Renal cortical epithelial cell (primary cell): ENCODE measurements at regions not wholly inside any gene's neighbourhood (a gene's known extent, or its start where the extent isn't known, plus 50 kb on each side); places are given as distances from the start of the nearest gene placed in this dataset.

Experiments
- DNase-seq: peaks from one replicate; pipeline ENCODE4 v3.0.0-alpha.2; 2011; ENCODE audit warnings: low read depth

DNA sequence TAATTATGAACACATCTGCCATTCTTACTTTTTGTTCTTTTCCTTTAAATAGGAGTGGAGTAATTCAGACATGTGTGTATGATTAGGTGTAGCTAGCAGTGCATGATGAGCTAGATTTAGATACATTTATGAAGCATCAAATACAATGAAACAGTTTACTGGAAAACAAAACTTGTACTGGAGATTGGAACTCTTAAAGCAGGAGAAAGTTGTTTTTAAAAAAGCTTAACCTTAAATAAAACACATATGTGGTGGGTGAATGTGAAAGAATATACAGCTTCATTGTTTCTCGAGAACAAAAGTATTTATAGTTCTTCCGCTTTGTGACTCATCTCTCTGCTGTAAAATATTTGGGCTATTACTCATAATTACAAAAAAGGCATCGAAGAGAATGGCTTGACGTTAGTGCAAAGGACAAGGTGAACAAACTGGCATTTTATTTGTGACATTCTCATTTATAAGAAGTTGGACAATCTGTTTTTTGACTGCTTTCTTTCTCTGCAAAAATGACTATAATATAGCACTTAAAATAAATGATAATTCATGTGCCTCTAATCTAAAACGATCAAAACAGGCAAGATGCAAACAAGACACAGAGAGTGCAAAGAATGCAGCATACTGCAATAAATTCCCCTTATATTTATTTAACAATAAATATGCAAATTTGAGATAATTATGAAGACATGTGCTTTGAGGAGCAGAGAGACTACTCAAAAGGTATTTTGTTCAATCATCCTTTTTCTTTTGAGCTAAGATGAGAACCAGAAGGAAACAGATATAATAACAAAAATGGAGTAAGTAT lies 478.8 kb downstream of the CETN3 start:
- DNase-seq = peak; percentile 74

DNA sequence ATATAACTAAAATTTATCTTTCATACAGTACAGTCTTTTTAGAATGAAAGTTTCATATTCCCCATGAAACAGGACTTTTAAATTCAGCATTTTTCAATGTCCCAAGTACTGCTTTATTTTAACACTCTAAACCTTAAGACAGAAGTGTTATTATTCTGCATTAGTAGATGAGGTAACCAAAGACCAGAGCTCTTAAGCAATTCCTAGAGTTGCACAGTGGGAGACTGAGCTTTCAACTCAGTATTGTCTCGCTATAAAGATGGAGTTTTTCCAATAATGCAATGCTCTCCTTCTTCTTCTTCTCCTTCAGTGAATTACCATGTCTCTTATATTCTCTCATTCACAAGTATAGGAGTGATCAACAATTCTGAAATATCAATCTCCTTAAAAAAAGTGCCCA lies 479.7 kb downstream of the CETN3 start:
- no peak for DNase-seq

DNA sequence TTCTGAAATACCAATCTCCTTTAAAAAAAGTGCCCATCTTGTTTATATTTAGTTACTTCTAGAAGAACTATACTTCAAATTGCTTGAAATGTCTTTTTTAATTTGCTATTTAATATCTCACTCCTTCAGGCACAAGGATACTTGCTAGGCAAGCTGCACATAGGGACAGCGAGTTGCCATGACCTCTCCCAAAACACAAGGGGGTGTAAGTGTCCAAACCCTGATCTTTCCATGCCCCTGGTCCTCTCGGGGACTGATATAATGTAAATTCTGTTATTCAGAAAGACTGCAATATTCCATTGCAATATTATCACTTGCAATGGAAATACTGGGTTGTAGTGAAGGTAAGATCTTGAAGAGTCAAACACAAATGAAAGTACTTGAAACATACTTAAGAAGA lies 480.4 kb downstream of the CETN3 start:
- DNase-seq = no peak

DNA sequence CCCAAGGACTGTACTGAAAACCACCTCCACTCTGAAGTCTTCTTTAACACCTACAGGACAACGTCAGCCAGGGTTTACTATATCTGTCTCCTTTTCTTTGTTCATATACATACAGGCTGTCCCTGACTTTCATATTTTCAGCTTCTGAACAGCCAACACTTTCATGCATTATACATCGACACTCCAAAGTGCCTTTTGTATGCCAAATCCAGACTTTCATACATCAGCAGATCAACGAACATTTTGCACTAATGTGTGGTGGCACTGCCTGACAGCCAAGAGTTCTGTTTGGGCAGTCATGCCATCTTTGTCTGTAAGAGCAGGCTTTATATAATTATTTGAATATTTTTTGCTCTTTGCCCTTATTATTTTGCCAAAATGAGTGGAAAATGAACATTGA lies 487.4 kb downstream of the CETN3 start:
- DNase-seq = no peak

DNA sequence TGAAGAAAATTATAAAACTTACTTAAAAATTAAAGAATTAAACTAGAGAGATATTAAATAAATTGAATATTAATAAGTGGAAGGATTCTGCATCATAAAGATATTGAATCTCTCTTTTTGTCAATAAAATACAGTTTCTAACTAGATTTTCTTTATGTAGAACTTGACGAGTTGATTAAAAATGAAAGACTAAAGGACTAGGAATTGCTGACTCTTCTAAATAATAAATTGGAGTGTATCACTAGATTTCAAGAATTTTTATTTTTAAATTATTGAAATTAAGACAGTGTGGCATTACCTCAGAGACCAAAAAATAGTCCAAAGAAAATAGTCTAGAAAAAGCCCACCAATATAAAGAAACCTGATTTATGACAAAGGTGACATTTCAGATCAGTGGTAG lies 492.4 kb downstream of the CETN3 start:
- DNase-seq = no peak

DNA sequence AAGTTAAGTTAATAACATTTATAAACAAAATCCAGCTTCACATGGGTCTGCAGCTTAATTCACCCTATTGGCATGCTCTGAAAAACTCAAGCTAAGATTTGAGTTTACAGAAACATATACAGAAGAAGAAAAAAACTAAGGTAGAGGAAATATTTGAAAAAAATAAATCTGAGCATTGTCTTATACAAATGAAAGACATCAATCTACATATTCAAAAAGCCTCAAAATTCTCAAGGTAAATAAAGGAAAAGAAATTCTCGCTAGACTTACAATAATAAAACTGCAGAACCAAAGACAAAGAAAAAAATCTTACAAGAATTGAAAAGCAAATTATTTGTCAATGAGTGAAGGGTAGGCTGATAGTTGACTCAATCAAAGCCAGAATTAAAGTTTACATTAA lies 493.4 kb downstream of the CETN3 start:
- DNase-seq = no peak

DNA sequence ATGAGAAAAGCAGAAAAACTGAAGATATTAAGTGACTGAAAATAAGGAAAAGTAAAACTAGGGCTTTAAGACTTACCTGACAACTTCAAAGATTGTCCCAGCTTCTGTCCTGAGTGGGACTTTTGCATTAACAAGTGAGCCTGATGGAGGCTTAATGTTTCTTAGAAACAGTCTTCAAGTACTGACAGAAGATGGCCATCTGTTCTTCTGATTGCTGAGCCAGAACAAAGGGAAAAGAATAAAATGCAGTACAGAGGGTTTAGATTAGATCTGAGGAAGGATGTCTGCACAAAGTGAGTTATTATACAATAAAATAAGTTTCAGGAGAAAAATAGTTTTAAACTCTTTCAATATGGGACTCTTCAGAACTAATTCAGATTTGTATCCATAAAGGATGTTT lies 500.7 kb downstream of the CETN3 start:
- DNase-seq = no peak

DNA sequence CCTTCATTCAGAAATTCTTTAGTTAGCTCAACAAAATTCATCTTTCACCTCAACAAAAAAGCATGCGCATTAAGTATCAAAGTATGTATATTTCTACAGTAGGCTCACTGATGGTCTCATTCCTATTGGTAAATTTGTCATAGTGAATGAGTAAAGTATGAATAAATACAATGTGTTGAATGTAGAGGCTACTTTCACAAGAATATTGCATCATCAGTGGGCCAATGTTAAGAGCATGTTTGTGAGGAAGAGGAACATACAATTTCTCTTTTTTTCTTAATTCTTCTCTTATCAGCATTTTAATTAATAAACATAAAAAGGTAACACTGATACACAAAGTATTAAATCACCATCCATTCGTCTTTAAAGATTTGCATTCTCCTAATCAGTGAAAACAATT lies 505.1 kb downstream of the CETN3 start:
- no peak for DNase-seq

DNA sequence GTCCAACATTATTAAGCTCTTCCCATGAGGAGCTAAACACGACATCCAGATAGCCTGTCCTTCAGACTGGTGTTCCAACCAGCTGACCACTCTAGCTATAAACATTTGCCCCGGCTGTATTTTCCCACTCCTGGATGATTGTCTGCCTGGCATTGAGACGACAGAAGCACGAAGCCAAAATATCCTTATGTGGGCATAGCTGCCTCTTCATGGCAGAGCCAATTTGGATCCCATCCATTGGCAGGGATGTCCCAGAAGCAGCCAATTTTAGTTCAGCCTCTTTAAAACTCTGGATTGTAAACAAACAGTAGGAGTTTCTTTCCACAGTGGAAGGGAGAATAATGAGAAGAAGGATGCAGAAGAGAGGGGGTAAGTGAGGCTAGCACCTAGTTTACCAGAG lies 507.6 kb downstream of the CETN3 start:
- DNase-seq = no peak

DNA sequence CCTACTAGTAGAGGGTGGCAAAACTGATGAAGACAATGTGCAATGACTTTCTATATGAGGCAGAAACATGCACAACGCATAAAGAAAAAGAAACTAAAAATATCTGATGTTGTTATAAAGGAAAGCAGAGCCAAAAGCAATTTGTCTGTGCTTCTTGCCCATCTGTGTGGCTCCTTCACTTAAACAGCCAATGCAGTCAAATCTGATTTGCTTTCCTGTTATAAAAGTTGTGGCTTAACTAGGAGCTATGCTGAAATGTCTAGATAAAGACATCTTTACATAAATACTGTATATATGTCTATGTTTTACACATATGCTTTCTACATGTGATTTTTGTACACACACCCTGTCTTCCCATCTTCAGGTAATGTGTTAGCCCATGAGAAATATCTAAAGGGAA lies 508.2 kb downstream of the CETN3 start:
- no peak for DNase-seq

DNA sequence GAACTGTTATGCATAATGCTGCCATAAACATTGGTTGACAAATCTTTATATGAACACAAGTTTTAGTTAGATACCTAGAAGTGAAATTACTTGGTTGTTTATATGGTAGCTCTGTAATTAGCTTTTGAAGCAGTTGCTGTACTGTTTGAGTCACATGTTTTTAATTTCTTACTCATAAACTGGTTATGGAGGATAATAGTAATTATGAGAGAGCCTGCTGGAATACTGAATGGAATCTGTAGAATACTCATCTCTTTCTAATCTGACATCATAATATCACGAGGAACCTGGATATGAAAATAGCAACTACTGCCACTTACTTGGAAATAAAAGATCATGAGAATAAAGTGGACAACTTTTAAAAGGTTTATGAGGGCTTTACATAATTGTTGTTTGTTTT lies 509.2 kb downstream of the CETN3 start:
- DNase-seq = no peak

DNA sequence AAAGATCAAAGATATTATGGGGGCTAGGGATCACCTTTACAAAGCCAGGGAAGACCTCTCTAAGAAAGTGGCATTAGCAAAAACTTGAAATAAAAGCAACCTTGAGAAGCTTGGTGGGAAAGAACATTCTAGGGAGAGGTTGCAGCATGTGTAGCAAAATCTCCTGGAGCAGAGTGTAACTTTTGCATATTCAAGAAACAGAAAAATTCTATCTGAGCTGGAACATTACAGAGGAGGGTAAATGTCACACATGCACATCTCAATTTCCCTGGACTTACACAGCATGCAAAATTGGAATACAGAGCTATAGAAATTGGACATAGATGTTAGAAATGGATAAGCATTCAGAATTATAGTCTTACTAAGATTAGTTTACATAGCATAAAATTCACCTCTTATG lies 510.0 kb downstream of the CETN3 start:
- DNase-seq = no peak

DNA sequence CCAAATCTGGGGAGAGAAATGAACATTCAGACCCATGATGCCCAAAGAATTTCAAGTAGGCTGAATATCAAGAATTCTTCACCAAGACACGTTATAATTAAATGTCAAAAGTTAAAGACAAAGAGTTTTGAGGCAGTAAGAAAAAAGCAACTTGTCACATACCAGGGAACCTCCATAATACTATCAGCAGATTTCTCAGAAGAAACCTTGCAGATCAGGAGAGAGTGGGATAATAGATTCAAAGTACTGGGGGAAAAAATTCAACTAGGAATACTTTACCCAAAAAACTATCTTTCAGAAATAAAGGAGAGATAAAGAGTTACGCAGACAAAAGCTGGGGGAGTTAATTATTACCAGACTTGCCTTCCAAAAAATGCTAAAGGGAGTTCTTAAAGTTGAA lies 516.0 kb downstream of the CETN3 start:
- no peak for DNase-seq

DNA sequence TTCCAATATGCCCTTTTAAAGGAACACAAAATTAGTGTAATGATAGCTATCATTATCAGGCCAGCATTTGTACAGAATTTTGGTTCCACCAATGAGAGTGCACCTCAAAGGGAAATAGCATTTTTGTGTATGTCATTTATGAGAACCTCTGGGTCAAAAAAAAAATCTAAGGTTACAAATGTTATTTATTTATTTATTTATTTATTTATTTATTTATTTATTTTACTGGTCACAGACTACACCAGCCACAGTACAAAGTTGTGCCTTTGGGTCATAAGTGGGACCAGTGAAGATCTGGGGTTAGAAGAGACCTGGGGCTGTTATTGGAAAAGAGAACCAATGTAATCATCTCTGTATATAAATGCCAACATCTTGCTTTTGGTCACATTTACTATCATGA lies 523.9 kb downstream of the CETN3 start:
- no peak for DNase-seq

DNA sequence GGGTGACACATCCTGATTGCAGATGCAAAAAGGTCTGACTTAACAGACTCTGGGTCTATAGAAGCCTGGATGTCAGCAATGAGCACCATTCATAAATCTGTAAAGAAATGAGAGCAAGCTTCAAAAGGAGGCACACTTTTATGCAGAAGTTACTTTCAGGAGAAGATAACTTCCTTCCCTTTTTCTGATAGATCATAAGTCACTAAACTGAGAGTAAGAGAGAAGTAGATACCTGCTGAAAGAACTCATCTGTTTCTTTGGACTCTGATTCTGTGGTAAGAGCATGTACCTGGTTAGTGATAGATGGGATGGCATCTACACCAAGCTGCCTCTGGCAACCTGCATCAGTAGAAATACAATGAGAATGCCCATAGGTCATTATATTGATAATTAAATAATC lies 525.6 kb downstream of the CETN3 start:
- no peak for DNase-seq

DNA sequence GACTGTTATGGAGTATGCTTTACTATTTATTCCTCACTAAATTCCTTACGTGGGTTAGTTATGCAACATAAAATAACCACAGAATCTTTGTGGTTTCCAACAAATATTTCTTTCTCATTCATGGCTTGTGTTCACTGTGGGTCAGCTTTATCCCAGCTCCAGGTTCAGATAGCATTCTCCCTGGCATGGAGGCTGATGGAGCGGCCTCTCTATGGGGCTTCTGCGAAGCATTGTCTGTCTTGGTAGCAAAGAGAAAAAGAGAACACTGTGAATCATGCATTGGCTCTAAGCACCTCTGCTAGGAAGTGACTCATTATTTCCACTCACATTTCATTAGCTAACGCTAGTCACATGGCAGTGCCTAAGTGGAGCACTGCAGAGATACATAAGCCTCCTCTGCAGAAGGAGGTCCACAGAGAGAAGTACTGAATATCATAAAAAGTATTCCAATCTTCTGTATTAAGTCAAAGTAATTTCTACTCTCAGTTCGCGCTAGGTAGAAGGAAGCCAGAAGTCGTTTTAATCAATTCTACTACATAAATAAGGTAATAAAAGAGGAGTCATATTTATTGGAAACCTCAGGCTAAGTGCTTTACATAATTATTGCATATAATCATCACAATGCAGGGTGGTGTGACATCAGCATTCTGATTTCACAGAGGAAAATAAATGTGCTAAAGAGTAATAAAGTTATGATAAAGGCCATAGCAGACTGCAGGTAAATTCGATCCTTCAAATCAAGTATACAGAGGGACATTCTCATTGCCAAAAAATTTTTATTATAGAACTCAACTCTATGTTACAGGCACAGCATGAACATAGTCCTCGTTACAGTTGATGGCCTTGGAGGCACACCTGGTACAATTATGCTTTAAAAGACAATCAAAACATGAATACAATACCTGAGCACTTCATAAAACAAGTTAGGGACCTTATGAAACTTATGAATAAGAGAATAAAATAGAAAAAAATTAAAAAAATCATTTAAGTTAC lies 531.1 kb downstream of the CETN3 start:
- peak; percentile 67 for DNase-seq

DNA sequence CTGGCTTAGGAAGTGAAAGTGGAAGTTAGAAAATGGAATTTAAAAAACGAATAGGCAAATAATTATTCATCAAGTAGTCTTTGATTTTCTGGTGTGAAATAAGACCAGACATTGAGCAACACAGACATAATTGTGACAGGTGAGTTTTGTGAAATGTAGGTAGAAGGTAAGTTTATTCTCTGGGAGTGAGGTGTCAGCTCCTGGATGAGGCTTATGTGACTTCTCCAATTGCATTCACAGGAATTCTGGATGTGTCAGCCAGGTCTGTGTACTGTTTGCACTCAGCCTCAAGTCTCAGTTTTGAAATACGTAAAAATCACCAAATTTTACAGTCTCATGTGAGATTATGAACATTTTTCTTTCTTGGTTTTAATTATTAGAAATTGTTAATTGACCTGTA lies 537.6 kb downstream of the CETN3 start:
- DNase-seq = no peak

DNA sequence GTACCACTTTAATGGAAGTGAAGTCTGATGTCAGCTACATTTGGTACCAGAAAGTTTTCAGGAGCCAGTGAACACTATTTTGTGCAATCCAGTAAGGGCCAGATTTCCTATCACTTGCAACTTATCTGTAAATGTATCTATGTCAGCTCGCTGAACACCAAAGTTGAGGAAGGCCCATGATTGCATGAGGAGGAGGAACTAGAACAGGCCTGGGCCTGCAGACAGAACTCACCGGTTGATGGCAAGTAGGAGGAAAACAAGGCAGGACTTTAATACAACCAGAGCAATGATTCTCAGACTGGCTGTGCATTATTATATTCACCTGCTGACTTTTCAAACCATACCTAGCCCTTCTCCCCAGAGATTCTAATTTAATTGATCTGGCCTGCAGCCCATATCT lies 540.2 kb downstream of the CETN3 start:
- DNase-seq = no peak

DNA sequence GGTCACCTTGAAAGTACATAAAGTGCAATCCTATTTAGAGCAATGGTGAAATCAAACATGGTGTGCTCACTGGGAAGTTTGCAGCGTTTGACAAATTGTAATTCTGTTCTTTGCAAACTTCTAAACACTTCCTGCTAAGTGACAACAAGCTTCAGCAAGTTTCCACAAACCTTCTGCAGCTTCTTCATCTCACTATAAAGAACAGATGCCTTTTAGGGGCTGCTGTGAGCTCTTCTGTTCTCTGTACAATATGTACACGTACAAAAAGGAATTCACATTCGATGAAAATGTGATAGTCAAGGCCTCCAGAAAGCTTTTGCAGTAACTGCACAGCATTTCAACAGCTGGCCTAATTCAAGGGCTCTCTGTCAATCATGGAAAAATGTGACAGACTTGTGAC lies 543.1 kb downstream of the CETN3 start:
- DNase-seq = no peak

DNA sequence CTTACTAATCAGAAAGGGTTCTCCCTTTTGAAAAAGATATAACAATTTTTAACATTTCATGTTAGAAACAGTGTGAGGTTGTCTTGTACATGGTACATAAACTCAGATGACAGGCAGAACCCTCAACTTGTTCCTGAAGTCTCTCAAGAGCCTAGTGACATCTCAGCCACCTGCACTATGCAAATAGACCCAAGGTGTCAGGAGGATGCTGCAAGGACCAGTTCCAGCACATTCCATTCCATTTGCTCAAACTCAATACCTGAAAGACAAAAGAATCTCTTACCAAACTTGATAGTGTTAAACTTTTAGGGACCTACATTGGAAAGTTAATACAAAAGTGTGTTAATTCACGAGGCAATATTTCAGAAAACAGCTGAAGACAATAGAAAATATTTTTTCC lies 544.6 kb downstream of the CETN3 start:
- DNase-seq = no peak

DNA sequence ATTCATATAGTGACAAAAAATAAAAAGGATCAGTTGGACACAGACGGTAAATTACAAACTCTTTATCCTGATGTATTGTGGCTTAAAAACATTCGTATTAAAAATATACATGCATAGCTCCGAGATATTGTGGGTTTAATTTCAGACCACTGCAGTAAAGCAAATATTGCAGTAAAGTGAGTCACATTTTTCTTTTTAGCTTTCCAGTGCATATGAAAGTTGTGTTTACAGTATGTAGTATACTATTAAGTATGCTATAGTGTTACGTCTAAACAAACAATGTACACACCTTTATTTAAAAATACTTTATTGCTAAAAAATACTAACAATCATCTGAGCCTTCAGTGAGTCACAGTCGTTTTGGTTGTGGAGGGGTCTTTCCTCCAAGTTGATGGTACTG lies 551.8 kb downstream of the CETN3 start:
- no peak for DNase-seq

DNA sequence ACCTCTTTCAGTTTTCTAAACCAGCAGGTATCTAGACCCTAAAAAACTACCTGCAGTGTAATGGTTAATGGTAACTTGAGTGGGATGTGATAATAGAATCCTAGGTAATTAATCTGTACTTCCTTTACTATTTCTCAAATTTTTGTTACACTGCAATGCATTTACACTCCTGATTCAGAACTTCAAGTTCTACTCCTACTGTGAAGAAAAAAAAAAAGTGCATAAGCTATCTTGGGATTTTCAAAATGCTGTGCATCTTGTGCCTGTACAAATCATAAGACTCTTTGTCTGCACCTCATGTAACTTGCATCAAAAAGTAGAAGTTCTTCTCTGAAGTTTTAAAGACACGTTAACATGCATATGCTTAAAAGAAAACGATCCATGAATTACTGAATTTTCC lies 554.1 kb downstream of the CETN3 start:
- no peak for DNase-seq

DNA sequence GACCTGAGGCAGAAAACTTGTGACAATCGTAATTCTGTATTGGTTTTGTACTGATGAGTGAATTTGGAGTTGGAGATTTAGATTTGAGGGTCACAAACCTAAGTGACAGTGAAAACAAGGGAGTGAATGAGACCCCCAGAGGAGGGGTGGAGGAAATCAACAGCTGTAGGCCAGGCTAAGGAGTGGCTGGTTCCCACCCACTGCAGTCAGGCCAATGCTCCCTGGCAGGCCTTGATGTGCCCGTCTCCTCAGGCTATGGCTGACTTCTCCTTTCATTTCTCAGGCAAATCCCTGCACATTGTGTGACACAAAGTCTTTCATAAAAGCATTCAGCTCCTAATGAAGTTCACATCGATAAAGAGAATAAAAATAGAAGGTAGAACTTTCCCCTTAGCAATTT lies 557.6 kb downstream of the CETN3 start:
- no peak for DNase-seq
